ENCODE measurements at regions not wholly inside any gene's neighbourhood (a gene's known extent, or its start where the extent isn't known, plus 50 kb on each side); places are given as distances from the start of the nearest gene placed in this dataset.

GRCh38 chr2:159867567-159868361 lies 69.8 kb upstream of the CD302 start:
- H3K27me3 Mint-ChIP-seq: no peaks in the 10 kb centered on the region
- intact Hi-C loops (cut with micrococcal nuclease): no loop called here
- H3K9me3 Mint-ChIP-seq: no peaks in the 10 kb centered on the region
- POLR2A ChIA-PET: no interaction called here
- H3K4me3 Mint-ChIP-seq: no peak overlapping the region
- DNase-seq (no peak), ATAC-seq (ENCODE audit: low read depth) (no peak)
- CTCF ChIA-PET: no interaction called here
- H3K27ac Mint-ChIP-seq: no peak overlapping the region
- TF ChIP-seq, protein P1, sequence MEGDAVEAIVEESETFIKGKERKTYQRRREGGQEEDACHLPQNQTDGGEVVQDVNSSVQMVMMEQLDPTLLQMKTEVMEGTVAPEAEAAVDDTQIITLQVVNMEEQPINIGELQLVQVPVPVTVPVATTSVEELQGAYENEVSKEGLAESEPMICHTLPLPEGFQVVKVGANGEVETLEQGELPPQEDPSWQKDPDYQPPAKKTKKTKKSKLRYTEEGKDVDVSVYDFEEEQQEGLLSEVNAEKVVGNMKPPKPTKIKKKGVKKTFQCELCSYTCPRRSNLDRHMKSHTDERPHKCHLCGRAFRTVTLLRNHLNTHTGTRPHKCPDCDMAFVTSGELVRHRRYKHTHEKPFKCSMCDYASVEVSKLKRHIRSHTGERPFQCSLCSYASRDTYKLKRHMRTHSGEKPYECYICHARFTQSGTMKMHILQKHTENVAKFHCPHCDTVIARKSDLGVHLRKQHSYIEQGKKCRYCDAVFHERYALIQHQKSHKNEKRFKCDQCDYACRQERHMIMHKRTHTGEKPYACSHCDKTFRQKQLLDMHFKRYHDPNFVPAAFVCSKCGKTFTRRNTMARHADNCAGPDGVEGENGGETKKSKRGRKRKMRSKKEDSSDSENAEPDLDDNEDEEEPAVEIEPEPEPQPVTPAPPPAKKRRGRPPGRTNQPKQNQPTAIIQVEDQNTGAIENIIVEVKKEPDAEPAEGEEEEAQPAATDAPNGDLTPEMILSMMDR (IDR thresholded peaks at IDR 0.05): no peak
- peaks cover 86% of the 10 kb centered on the region for H3K36me3 Mint-ChIP-seq (ENCODE audit: low read depth)
- H3K4me1 Mint-ChIP-seq: no peaks in the 10 kb centered on the region

GRCh38 chr2:159863526-159864160 lies 65.6 kb upstream of the CD302 start:
- Mint-ChIP-seq H3K4me1 (no peaks in the 10 kb centered on the region), H3K36me3 (ENCODE audit: low read depth) (peaks cover 82% of the 10 kb centered on the region), H3K27me3 (no peaks in the 10 kb centered on the region), H3K9me3 (no peaks in the 10 kb centered on the region), H3K4me3 (no peak overlapping the region), H3K27ac (no peak overlapping the region)
- ATAC-seq (ENCODE audit: low read depth) (no peak), DNase-seq (no peak)
- TF ChIP-seq, protein P1 (IDR thresholded peaks at IDR 0.05): no peak
- ChIA-PET POLR2A (no interaction called here), CTCF (no interaction called here)
- intact Hi-C loops (cut with micrococcal nuclease): no loop called here

- no peaks in the 10 kb centered on the region for H3K27me3 Mint-ChIP-seq
- no peak overlapping the region for H3K27ac Mint-ChIP-seq
- no peak for DNase-seq
- TF ChIP-seq, protein P1 (IDR thresholded peaks at IDR 0.05): no peak
- H3K36me3 Mint-ChIP-seq (ENCODE audit: low read depth): peaks cover 81% of the 10 kb centered on the region
- CTCF ChIA-PET: no interaction called here
- POLR2A ChIA-PET: no interaction called here
- H3K4me1 Mint-ChIP-seq: peaks cover 1% of the 10 kb centered on the region
- no peaks in the 10 kb centered on the region for H3K9me3 Mint-ChIP-seq
- H3K4me3 Mint-ChIP-seq: no peak overlapping the region
- intact Hi-C loops (cut with micrococcal nuclease): no loop called here
- no peak for ATAC-seq (ENCODE audit: low read depth)
Measured at GRCh38 chr2:159860581-159861310, 62.7 kb upstream of the CD302 start.

DNA sequence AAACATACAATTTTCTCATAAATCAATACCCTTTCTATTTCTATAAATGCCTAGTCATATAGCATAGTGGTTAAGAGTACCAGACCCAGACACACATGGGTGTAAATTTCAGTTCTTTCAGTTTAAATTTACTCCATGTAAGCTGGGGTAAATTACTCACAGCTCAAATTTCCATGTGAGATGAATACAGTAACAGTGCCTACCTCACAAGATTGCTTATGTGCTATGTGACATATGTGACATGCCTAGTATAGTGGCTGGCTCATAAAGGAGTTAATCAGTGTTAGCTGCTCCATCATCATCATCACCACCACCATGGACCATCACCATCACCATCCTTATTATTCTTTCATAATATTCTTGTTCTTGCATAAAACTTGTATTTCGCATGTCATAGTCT lies 61.6 kb upstream of the CD302 start:
- H3K27ac Mint-ChIP-seq: no peak overlapping the region
- no peak overlapping the region for H3K4me3 Mint-ChIP-seq
- CTCF ChIA-PET: interaction anchor here (1.2 kb wide), 1 partner anchor 62 kb away, joined by 3 read pairs; no protein-coding TSS in a partner anchor
- POLR2A ChIA-PET: no interaction called here
- ATAC-seq (ENCODE audit: low read depth) (no peak), DNase-seq (no peak)
- H3K4me1 Mint-ChIP-seq: peaks cover 4% of the 10 kb centered on the region
- peaks cover 84% of the 10 kb centered on the region for H3K36me3 Mint-ChIP-seq (ENCODE audit: low read depth)
- intact Hi-C loops (cut with micrococcal nuclease): loop anchor here (5.0 kb wide), 1 partner anchor 83 kb away; no protein-coding TSS in a partner anchor
- no peaks in the 10 kb centered on the region for H3K9me3 Mint-ChIP-seq
- H3K27me3 Mint-ChIP-seq: no peaks in the 10 kb centered on the region
- TF ChIP-seq, protein P1 (IDR thresholded peaks at IDR 0.05): no peak

DNA sequence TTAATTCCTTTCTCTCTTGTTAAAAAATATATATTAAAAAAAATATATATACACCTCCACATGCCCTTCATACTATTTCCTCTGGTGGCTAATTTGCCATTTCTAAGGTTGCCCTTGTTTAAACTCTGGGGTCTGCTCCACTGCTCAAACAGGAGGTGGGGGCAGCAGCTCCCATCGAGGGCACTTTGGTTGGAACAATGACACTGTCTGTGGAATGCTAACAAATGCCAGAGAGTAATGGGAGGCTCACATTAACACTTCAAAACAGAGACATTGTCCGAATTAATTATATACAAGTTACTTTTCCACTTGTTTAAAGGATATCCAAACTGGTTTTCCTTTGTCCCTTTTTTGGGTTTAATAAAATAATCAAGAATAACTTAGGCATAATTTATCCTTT lies 58.8 kb upstream of the CD302 start:
- intact Hi-C loops (cut with micrococcal nuclease): loop anchor here (5.0 kb wide), 1 partner anchor 86 kb away; no protein-coding TSS in a partner anchor
- CTCF ChIA-PET: no interaction called here
- Mint-ChIP-seq H3K4me1 (peaks cover 4% of the 10 kb centered on the region), H3K27ac (no peak overlapping the region), H3K9me3 (no peaks in the 10 kb centered on the region), H3K36me3 (ENCODE audit: low read depth) (peaks cover 80% of the 10 kb centered on the region), H3K27me3 (no peaks in the 10 kb centered on the region), H3K4me3 (no peak overlapping the region)
- DNase-seq (no peak), ATAC-seq (ENCODE audit: low read depth) (no peak)
- TF ChIP-seq, protein P1 (IDR thresholded peaks at IDR 0.05): no peak
- POLR2A ChIA-PET: no interaction called here
